ENCODE measurements at regions not wholly inside any gene's neighbourhood (a gene's known extent, or its start where the extent isn't known, plus 50 kb on each side); places are given as distances from the start of the nearest gene placed in this dataset.

- no peak overlapping the region for H3K4me3 ChIP-seq
- WGBS, 5 donors = 90 to 94% (median 92%) methylated on average over 1 of the region's 1 CpG
- no peaks in the 10 kb centered on the region for H3K9me3 ChIP-seq
- no peak for DNase-seq
- H3K4me1 ChIP-seq = no peaks in the 10 kb centered on the region
- intact Hi-C loops (cut with DNase I; ENCODE audit: low total_unique reads) = no loop called here
- H3K36me3 ChIP-seq = no peaks in the 10 kb centered on the region
- TF ChIP-seq POLR2A (IDR thresholded peaks at IDR 0.05) (no peak), CTCF (IDR thresholded peaks at IDR 0.05 in 8 of 11, conservative IDR thresholded peaks at IDR 0.05 in 3 of 11) (no peak), POLR2AphosphoS5 (IDR thresholded peaks at IDR 0.05) (no peak)
- H3K27ac ChIP-seq = no peak overlapping the region
- H3K27me3 ChIP-seq (replicated peaks in 1 of 7) = no peaks in the 10 kb centered on the region
These were observed 135.9 kb downstream of the RNASET2 start for GRCh38 chr6:166820483-166820882.

GRCh38 chr6:166820070-166820469 lies 136.3 kb downstream of the RNASET2 start:
- whole genome bisulfite sequencing, 5 donors = 70 to 94% (median 86%) methylated on average over 1 of the region's 1 CpG
- Histone ChIP-seq H3K27ac (no peak overlapping the region), H3K4me3 (no peak overlapping the region), H3K36me3 (no peaks in the 10 kb centered on the region), H3K4me1 (no peaks in the 10 kb centered on the region), H3K27me3 (replicated peaks in 1 of 7) (no peaks in the 10 kb centered on the region), H3K9me3 (no peaks in the 10 kb centered on the region)
- DNase-seq = no peak
- intact Hi-C loops (cut with DNase I; ENCODE audit: low total_unique reads) = no loop called here
- TF ChIP-seq POLR2AphosphoS5 (IDR thresholded peaks at IDR 0.05) = no peak
- no peak for TF ChIP-seq CTCF (IDR thresholded peaks at IDR 0.05 in 8 of 11, conservative IDR thresholded peaks at IDR 0.05 in 3 of 11)
- TF ChIP-seq POLR2A (IDR thresholded peaks at IDR 0.05) = no peak

- no peak for DNase-seq
- Histone ChIP-seq H3K27ac (no peak overlapping the region), H3K27me3 (replicated peaks in 1 of 7) (no peaks in the 10 kb centered on the region), H3K4me1 (no peaks in the 10 kb centered on the region), H3K4me3 (no peak overlapping the region), H3K36me3 (no peaks in the 10 kb centered on the region), H3K9me3 (no peaks in the 10 kb centered on the region)
- TF ChIP-seq POLR2A (IDR thresholded peaks at IDR 0.05) (no peak), POLR2AphosphoS5 (IDR thresholded peaks at IDR 0.05) (no peak)
- 60 to 75% (median 66%) methylated on average over 4 of the region's 4 CpGs for WGBS, 5 donors
- intact Hi-C loops (cut with DNase I; ENCODE audit: low total_unique reads) = no loop called here
These were observed 140.7 kb downstream of the RNASET2 start for GRCh38 chr6:166815629-166816028.

GRCh38 chr6:166814390-166814789 lies 142.0 kb downstream of the RNASET2 start:
- Histone ChIP-seq H3K9me3 (no peaks in the 10 kb centered on the region), H3K4me1 (no peaks in the 10 kb centered on the region), H3K4me3 (no peak overlapping the region), H3K27me3 (replicated peaks in 1 of 7) (no peaks in the 10 kb centered on the region), H3K36me3 (no peaks in the 10 kb centered on the region), H3K27ac (no peak overlapping the region)
- intact Hi-C loops (cut with DNase I; ENCODE audit: low total_unique reads) = no loop called here
- DNase-seq = no peak
- 73 to 86% (median 81%) methylated on average over 7 of the region's 7 CpGs for WGBS, 5 donors
- TF ChIP-seq CTCF (IDR thresholded peaks at IDR 0.05 in 8 of 11, conservative IDR thresholded peaks at IDR 0.05 in 3 of 11) (no peak), POLR2AphosphoS5 (IDR thresholded peaks at IDR 0.05) (no peak), POLR2A (IDR thresholded peaks at IDR 0.05) (no peak)

GRCh38 chr6:166813461-166813860 lies 142.9 kb downstream of the RNASET2 start:
- H3K4me3 ChIP-seq = no peak overlapping the region
- no peak overlapping the region for H3K27ac ChIP-seq
- no peaks in the 10 kb centered on the region for H3K4me1 ChIP-seq
- TF ChIP-seq CTCF (IDR thresholded peaks at IDR 0.05 in 8 of 11, conservative IDR thresholded peaks at IDR 0.05 in 3 of 11) (no peak), POLR2AphosphoS5 (IDR thresholded peaks at IDR 0.05) (no peak), POLR2A (IDR thresholded peaks at IDR 0.05) (no peak)
- DNase-seq = no peak
- peaks cover 0 to 1% (median 0%) of the 10 kb centered on the region in 8 donors for H3K9me3 ChIP-seq
- 88 to 98% (median 90%) methylated on average over 4 of the region's 4 CpGs for WGBS, 5 donors
- H3K27me3 ChIP-seq (replicated peaks in 1 of 7) = no peaks in the 10 kb centered on the region
- no peaks in the 10 kb centered on the region for H3K36me3 ChIP-seq
- intact Hi-C loops (cut with DNase I; ENCODE audit: low total_unique reads) = no loop called here

Data from spleen (tissue), 11 donors.